ENCODE measurements at regions not wholly inside any gene's neighbourhood (a gene's known extent, or its start where the extent isn't known, plus 50 kb on each side); places are given as distances from the start of the nearest gene placed in this dataset.

- DNase-seq: no peak
These were observed 270.0 kb downstream of the METTL4 start for GRCh38 chr18:2301316-2301715.

DNA sequence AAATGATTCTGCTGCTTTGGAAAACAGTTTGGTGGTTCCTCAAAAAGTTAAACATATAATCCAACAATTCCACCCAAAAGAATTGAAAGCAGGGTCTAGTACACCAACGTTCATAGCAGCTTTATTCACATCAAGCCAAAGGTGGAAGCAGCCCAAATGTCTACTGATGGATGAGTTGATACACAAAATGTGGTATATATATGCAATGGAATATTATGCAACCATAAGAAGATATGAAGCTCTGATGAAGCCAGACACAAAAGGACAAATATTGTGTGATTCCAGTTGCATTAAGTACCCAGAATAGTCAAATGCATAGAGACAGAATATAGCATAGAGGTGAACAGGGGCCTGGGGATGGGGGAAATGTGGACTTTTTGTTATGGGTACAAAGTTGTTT, 269.3 kb downstream of the METTL4 start:
- no peak for DNase-seq

DNA sequence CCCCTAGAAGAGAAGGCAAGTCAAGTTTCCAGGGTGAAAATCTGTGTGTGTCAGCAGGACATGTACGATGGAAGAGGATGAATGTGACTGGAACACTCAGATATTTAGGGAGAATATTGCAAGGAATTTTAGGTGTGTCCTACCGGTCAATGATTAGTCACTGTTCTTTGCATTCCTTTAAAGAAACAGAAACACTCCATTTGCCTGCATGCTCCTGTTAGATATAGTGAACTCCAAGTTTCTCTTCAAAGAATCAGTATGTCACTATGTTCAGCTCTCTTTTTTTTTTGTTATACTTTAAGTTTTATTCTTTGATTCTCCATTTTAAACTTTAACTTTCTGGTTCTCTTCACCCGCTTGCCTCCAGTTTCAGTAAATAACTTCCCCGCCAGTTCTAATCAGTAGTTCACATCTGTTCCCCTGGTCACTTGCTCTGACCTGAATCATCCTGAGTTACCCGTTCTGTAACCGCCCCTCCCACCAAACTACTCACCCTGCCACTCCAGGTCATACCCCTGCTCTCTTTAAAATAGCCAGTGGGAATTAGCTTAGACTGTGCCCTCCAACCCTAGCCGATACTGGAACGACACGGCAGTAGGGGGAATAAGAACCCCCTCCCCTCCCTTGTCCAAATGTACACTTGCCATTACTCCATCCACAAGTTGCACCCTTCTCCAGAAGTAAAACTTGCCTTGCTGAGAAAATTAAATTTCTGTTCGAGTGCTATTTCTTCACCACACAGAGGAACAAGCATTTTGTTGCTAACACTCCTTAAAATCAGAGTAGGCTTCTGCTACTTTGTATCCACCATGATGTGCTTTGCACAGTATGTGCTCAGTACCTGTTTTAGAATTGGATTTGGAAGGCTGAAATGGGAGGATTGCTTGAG, 268.4 kb downstream of the METTL4 start:
- DNase-seq: peak; percentile 66

- peak; percentile 21 for DNase-seq
These were observed 267.6 kb downstream of the METTL4 start for GRCh38 chr18:2303517-2304238.

DNA sequence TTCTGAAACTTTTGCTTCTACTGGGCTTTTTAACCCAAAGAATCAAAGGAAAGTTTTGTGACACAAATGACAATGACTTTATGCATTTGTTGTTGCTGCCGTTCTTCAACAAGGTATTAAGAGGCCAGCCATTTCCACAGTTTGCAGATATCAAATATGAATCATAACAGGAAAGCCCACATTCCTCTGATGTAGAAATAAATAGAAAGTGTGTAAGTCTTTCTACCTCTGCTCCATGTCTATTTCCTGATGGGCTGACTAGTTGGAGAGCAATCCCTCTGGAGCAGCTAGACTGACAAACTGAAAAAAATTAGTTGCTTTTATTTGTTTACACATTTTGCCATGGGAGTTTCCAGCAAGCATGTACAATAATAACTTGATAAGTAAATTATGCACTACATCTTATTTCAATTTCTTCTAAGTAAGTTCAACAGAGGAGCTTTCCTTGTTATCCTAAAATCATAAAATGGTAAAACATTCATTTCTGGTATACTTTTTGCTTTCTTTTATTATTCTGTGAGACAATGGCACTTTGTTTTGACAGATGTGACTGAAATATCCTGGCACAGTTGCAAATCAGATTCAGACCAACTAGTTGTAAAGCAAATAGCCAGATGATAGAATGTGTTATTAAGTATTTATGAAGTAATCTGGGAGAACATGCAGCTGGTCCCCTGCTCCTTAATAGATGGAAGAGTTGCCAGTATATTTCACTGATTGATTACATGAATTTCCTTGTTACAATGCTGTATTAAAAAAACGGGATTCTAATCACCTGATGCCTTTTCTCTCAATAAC, 266.7 kb downstream of the METTL4 start:
- peak; percentile 39 for DNase-seq

DNA sequence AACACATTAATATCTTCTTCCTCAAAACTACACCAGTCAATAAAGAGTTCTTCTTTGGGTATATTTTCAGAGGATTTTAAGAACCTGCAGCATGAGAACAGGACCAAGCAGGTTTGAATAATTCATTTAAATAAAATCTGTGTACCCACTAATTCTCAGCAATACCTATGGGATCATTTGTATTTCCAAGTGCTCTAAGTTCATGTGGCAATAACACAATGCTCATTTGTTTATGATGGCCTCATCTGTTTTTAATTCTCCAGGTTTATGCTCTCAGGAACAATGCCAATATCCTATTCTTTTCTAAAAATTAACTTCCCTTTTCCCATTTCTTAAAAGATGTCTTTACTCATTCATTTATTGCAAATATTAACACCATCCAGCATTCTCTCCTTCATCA, 264.7 kb downstream of the METTL4 start:
- DNase-seq: no peak

GRCh38 chr18:2310886-2311285, 260.4 kb downstream of the METTL4 start:
- DNase-seq: no peak

DNA sequence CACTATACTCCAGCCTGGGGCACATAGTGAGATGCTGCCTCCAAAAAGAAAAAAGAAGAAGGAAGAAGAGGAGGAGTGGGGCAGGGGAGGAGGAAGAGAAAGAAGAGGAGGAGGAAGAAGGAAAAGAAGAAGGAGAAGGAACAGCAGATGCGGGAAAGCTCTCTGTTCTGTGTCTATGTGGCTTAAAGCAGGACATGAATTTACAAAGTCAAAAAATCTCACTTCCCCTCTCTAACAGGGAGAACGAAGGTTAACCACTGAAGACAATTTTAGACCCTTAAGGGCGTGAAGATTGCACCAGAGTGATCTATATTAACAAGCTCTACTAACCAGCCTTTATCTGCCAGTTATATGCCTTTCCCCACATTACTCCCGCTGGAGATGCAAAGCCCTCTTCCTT, 258.9 kb downstream of the METTL4 start:
- DNase-seq: no peak

GRCh38 chr18:2313332-2313731, 258.0 kb downstream of the METTL4 start:
- no peak for DNase-seq

DNA sequence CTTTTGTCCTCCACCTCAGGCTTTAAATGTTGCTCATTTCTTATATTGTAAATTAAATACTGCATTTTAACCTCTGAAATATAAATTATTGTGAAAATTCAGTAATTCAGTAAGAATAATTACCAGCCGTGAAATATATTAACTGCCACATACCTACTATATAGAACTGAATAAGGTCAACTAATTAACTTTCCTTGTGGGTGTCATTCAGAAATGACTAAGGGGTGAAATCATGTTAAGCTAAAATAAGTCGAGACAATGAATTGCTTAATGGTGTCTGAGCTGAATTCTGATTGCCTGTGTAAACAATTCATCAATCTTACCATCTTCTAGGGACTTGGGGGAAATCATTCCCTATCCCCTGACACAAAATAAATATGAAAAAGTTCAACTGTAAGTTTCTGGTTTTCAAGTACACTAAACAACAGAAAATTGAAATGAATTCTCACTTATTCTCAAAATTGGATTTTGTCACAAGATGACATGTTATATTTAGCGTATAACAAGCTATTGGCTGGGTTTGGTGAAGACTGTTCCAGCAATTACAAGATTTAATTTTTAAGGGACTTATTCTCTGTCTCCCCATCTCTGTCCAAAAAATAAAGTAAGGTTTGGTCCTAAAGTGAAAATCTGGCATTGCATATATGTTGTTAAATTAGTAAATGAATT, 255.1 kb downstream of the METTL4 start:
- DNase-seq: no peak

GRCh38 chr18:2316751-2317696, 254.3 kb downstream of the METTL4 start:
- no peak for DNase-seq

DNA sequence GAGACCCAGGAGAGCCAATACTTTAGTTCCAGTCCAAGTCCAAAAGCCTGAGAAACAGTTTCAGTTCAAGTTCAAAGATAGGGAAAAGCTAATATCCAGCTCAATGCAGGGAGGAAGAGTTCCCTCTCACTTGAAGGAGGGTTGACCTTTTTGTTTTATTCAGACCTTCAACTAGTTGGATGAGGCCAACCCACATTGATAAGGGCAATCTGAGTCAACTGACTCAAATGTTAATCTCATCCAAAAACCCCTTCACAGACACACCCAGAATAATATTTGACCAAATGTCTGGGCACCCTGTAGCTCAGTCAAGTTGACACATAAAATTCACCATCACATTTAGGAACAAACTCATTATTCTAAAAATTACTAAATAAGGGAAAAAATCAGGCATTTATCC, 246.8 kb downstream of the METTL4 start:
- DNase-seq: no peak

- DNase-seq: peak; percentile 20
These were observed 245.9 kb downstream of the METTL4 start for GRCh38 chr18:2325308-2325849.

- DNase-seq: no peak
These were observed 245.4 kb downstream of the METTL4 start for GRCh38 chr18:2325933-2326332.

DNA sequence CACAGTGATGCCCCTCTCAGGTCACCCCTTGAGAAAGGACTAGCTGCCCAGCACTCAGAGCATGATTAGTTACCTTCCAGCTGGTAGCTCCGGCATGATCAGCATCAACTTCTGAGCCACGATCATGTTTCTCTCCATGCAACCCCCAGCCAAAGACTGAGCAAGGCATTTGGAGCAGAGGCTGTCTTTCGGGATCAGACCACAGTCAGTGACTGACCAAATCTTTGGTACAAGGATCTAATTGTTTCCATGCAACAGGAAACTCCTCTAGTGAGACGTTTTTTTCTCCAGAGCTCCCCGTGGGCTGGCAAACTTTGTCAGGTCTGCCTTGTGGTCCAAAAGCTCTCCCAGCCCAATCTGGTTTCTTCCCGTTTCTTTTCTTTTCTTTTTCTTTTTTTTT, 244.3 kb downstream of the METTL4 start:
- DNase-seq: no peak

DNA sequence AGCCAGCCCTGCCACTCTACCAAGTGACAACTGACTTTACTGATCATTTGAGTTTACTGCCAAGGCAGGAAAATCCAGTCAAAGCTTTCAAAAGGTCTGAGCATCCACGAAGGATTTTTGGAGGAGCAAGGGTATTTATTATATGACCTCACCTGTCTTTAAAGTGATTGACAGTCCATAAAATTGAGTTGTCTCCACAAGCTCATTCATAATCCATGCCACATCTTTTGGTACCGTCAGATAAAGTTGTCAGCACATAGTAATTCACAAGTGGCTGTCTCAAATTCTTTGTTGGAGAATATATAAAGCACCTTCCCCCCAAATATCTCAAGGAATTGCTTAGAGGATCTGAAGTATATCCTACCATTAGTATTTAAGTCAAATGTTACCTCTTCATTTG, 240.5 kb downstream of the METTL4 start:
- no peak for DNase-seq

DNA sequence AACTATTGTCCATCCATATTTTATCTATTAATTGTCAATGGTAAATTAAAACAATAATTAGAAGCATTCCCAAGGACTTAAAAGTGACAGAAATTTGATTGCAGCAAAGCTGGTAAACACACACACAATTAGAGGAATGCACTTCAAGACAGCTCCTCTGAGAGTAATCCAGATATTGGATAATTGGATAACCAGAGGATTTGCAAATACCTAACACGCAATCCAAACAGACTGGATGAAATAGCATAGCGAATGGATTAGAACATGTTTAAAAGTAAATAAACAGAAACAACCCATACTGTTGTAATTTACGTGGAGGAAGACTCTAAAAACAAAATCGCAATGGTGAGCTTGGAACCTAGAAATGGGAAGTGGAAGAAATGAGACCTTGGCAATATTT, 239.8 kb downstream of the METTL4 start:
- no peak for DNase-seq

GRCh38 chr18:2336690-2337392, 234.5 kb downstream of the METTL4 start:
- no peak for DNase-seq

GRCh38 chr18:2337552-2338141, 233.7 kb downstream of the METTL4 start:
- peak; percentile 28 for DNase-seq

DNA sequence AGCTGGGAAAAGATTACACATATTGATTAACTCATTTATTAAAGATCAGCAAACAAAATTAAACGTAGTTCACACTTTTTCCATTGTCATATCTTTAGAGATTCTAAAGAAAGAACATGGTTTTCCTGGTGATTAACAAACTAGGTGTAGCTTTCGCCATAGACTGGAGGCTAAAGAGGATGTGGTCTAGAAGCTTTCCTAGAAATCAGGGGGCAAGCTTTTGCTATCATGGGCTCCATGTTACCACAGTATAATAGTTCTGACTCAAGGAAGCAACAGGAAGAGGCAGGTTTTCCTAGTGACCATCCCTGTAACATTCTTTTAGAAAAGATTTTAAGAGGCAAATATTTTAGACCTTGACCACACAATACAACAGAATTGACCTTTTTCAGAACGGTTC, 232.7 kb downstream of the METTL4 start:
- DNase-seq: no peak

All from fibroblast of skin of right biceps (primary cell).